HEK293 (cell line): ENCODE measurements at regions not wholly inside any gene's neighbourhood (a gene's known extent, or its start where the extent isn't known, plus 50 kb on each side); places are given as distances from the start of the nearest gene placed in this dataset.
"Not testable (repeated sequence)": the region's sequence is repeated elsewhere in the genome, so short reads cannot be mapped to it uniquely, and the experiment has no call there.

Experiments used
- CTCF ChIA-PET: fragments of 350-600 bp; formaldehyde crosslinking; extraction: SDS; loops from one replicate; lab custom pipeline; 2021; ENCODE audit warnings: antibody characterized with exemption; lab: Yijun Ruan, JAX
- POLR2A ChIA-PET: fragments of 300-600 bp; formaldehyde crosslinking; extraction: SDS; loops from one replicate; lab custom pipeline; 2020; ENCODE audit warnings: antibody characterized with exemption, inconsistent platforms; lab: Yijun Ruan, JAX
- H3K27ac ChIP-seq: fragments of 200-500 bp; sonication (Bioruptor generic); 2 replicates; pipeline ENCODE4 v1.5.1; 2014; ENCODE audit warnings: low read depth, low read length, control low read depth, inconsistent platforms; ENCODE audit errors: extremely low read depth
- H3K36me3 ChIP-seq, 2 experiments: fragments of 200-500 bp in 1 of 2; sonication (Bioruptor generic) in 1 of 2; 1 replicate in 1 of 2; 2 replicates in 1 of 2; pipeline ENCODE4 v1.5.1; 2014 to 2017; ENCODE audit warnings: inconsistent platforms in 2 of 2, low read length in 2 of 2; ENCODE audit not compliant: control insufficient read depth in 2 of 2, insufficient read depth in 1 of 2
- H3K4me1 ChIP-seq: fragments of 200-500 bp; sonication (Bioruptor generic); 2 replicates; pipeline ENCODE4 v1.5.1; 2014; ENCODE audit warnings: mild to moderate bottlenecking, low read length, inconsistent platforms; ENCODE audit not compliant: control insufficient read depth, insufficient read depth
- H3K4me3 ChIP-seq: 2 replicates; pipeline ENCODE4 v1.5.1; 2011; ENCODE audit warnings: low read depth, mild to moderate bottlenecking, control low read depth, low read length, moderate library complexity
- H3K9me3 ChIP-seq: fragments of 200-500 bp; sonication (Bioruptor generic); 2 replicates; pipeline ENCODE4 v1.5.1; 2014; ENCODE audit warnings: low read depth, low read length, inconsistent platforms; ENCODE audit not compliant: control insufficient read depth, insufficient read depth
- BCL11B ChIP-seq: fragments of 450-650 bp; formaldehyde crosslinking; IDR thresholded peaks from 2 replicates; pipeline ENCODE4 v1.5.1; 2016; ENCODE audit warnings: low read depth, missing biosample characterization, missing genetic modification characterization
- CTCF ChIP-seq: fragments of 450-650 bp; formaldehyde crosslinking; IDR thresholded peaks from 2 replicates; pipeline ENCODE4 v1.5.1; 2016; ENCODE audit warnings: missing biosample characterization, missing genetic modification characterization
- ELK4 ChIP-seq: IDR thresholded peaks from 2 replicates; pipeline ENCODE4 v1.6.1; 2011; ENCODE audit warnings: mild to moderate bottlenecking, low read depth, low read length, borderline replicate concordance
- GLI4 ChIP-seq: fragments of 450-650 bp; formaldehyde crosslinking; IDR thresholded peaks from 2 replicates; pipeline ENCODE4 v1.5.1; 2016; ENCODE audit warnings: missing biosample characterization, missing genetic modification characterization
- IKZF3 ChIP-seq: fragments of 450-650 bp; IDR thresholded peaks from 2 replicates; pipeline ENCODE4 v1.5.0; 2018; ENCODE audit warnings: missing biosample characterization, mild to moderate bottlenecking, missing genetic modification characterization, moderate library complexity
- KLF9 ChIP-seq: fragments of 450-650 bp; formaldehyde crosslinking; IDR thresholded peaks from 2 replicates; pipeline ENCODE4 v1.5.1; 2016; ENCODE audit warnings: missing biosample characterization, missing genetic modification characterization, low read depth
- PBX3 ChIP-seq: sonication (generic); formaldehyde crosslinking; IDR thresholded peaks from 2 replicates; pipeline ENCODE4 v1.8.1; 2022; ENCODE audit warnings: mild to moderate bottlenecking, moderate library complexity, missing genetic modification reagents
- SCRT2 ChIP-seq: fragments of 450-650 bp; formaldehyde crosslinking; IDR thresholded peaks from 2 replicates; pipeline ENCODE4 v1.5.1; 2016; ENCODE audit warnings: missing biosample characterization, missing genetic modification characterization
- ZBTB7A ChIP-seq: fragments of 450-650 bp; formaldehyde crosslinking; IDR thresholded peaks from 2 replicates; pipeline ENCODE4 v1.5.1; 2016; ENCODE audit warnings: low read depth, missing biosample characterization, missing genetic modification characterization
- ZBTB8A ChIP-seq: fragments of 450-650 bp; formaldehyde crosslinking; IDR thresholded peaks from 2 replicates; pipeline ENCODE4 v1.5.1; 2016; ENCODE audit warnings: missing biosample characterization, missing genetic modification characterization
- ZEB2 ChIP-seq: fragments of 450-650 bp; formaldehyde crosslinking; IDR thresholded peaks from 2 replicates; pipeline ENCODE4 v1.5.1; 2016; ENCODE audit warnings: missing biosample characterization, missing genetic modification characterization
- ZNF121 ChIP-seq: fragments of 450-650 bp; formaldehyde crosslinking; IDR thresholded peaks from 2 replicates; pipeline ENCODE4 v1.5.1; 2016; ENCODE audit warnings: missing biosample characterization, missing genetic modification characterization
- ZNF140 ChIP-seq: fragments of 450-650 bp; formaldehyde crosslinking; IDR thresholded peaks from 2 replicates; pipeline ENCODE4 v1.5.1; 2016; ENCODE audit warnings: missing biosample characterization, missing genetic modification characterization
- ZNF146 ChIP-seq: fragments of 450-650 bp; formaldehyde crosslinking; IDR thresholded peaks from 2 replicates; pipeline ENCODE4 v1.5.1; 2016; ENCODE audit warnings: missing biosample characterization, missing genetic modification characterization
- ZNF404 ChIP-seq: fragments of 450-650 bp; formaldehyde crosslinking; IDR thresholded peaks from 2 replicates; pipeline ENCODE4 v1.5.1; 2017; ENCODE audit warnings: missing biosample characterization, missing genetic modification characterization
- ZNF416 ChIP-seq: fragments of 450-650 bp; formaldehyde crosslinking; IDR thresholded peaks from 2 replicates; pipeline ENCODE4 v1.5.1; 2016; ENCODE audit warnings: missing biosample characterization, missing genetic modification characterization
- ZNF624 ChIP-seq: fragments of 450-650 bp; formaldehyde crosslinking; IDR thresholded peaks from 2 replicates; pipeline ENCODE4 v1.5.1; 2017; ENCODE audit warnings: missing biosample characterization, missing genetic modification characterization
- ZNF654 ChIP-seq: fragments of 450-650 bp; formaldehyde crosslinking; IDR thresholded peaks from 2 replicates; pipeline ENCODE4 v1.5.1; 2016; ENCODE audit warnings: low read depth, missing biosample characterization, missing genetic modification characterization
- ZNF658 ChIP-seq: fragments of 450-650 bp; formaldehyde crosslinking; IDR thresholded peaks from 2 replicates; pipeline ENCODE4; 2016; ENCODE audit warnings: missing biosample characterization, missing genetic modification characterization
- ZNF660 ChIP-seq: fragments of 450-650 bp; IDR thresholded peaks from 2 replicates; pipeline ENCODE4 v1.5.1; 2018; ENCODE audit warnings: missing biosample characterization, mild to moderate bottlenecking, missing genetic modification characterization
- ZNF692 ChIP-seq: fragments of 450-650 bp; formaldehyde crosslinking; IDR thresholded peaks from 2 replicates; pipeline ENCODE4 v1.5.1; 2016; ENCODE audit warnings: missing biosample characterization, missing genetic modification characterization
- ZNF747 ChIP-seq: fragments of 450-650 bp; formaldehyde crosslinking; IDR thresholded peaks from 2 replicates; pipeline ENCODE4 v1.5.1; 2016; ENCODE audit warnings: missing biosample characterization, missing genetic modification characterization
- ZNF843 ChIP-seq: fragments of 450-650 bp; formaldehyde crosslinking; IDR thresholded peaks from 2 replicates; pipeline ENCODE4 v1.5.1; 2016; ENCODE audit warnings: missing biosample characterization, missing genetic modification characterization
- ZSCAN16 ChIP-seq: fragments of 450-650 bp; formaldehyde crosslinking; IDR thresholded peaks from 2 replicates; pipeline ENCODE4 v1.5.1; 2016; ENCODE audit warnings: missing biosample characterization, missing genetic modification characterization
- TF ChIP-seq, protein P1 (sequence below): fragments of 450-650 bp; IDR thresholded peaks from 2 replicates; pipeline ENCODE4 v1.5.1; 2018; ENCODE audit warnings: missing biosample characterization, missing genetic modification characterization

GRCh38 chr13:64127192-64127591, 2711.5 kb upstream of the PCDH20 start:
- H3K4me1 ChIP-seq, result no peaks in the 10 kb centered on the region
- H3K4me3 ChIP-seq, result no peak overlapping the region
- no peak overlapping the region for H3K27ac ChIP-seq
- TF ChIP-seq IKZF3 (tag by site-specific recombination) (no peak), ZNF654 (no peak), ZNF747 (tag by site-specific recombination) (no peak), ZNF692 (tag by site-specific recombination) (no peak), ZNF416 (tag by site-specific recombination) (no peak), ZSCAN16 (tag by site-specific recombination) (no peak), ELK4 (no peak), ZNF404 (tag by site-specific recombination) (no peak), ZNF658 (tag by site-specific recombination) (no peak), ZNF146 (tag by site-specific recombination) (no peak)
- H3K36me3 ChIP-seq, result no peaks in the 10 kb centered on the region
- H3K9me3 ChIP-seq, result no peaks in the 10 kb centered on the region
- POLR2A ChIA-PET, result no interaction called here
- CTCF ChIA-PET, result interaction anchor here (0.7 kb wide), 1 partner anchor 1290 kb away, joined by 3 read pairs; no protein-coding TSS in a partner anchor

GRCh38 chr13:64121023-64121709, 2705.5 kb upstream of the PCDH20 start:
- POLR2A ChIA-PET, H3K9me3 ChIP-seq, H3K36me3 ChIP-seq, H3K27ac ChIP-seq, H3K4me1 ChIP-seq, H3K4me3 ChIP-seq, CTCF ChIA-PET: not testable (repeated sequence)

DNA sequence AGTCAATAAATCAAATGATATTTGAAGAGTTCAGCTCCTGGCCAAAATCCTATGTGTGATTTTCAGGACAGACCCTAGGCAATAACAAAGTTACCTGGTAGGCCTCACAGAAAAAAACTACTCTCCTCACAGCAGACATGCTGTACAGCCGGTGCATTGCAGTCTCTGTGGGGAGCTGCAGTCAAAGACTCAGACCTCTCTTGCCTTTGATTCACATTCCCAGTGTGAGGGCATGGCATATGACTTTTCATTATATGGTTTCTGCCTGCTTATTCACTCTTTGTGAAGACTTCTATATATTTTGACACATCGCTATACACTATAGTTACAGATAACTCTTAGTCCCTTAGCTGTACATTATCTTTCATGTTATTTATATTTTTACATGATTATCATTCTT, 2684.3 kb upstream of the PCDH20 start:
- ChIA-PET CTCF (interaction anchor here (0.6 kb wide), 1 partner anchor 89 kb away, joined by 3 read pairs; no protein-coding TSS in a partner anchor), POLR2A (no interaction called here)
- Histone ChIP-seq H3K9me3 (no peaks in the 10 kb centered on the region), H3K36me3 (no peaks in the 10 kb centered on the region), H3K4me1 (no peaks in the 10 kb centered on the region), H3K27ac (no peak overlapping the region), H3K4me3 (no peak overlapping the region)
- no peak for TF ChIP-seq ZNF140 (tag by site-specific recombination)
- no peak for TF ChIP-seq CTCF (tag by site-specific recombination)
- no peak for TF ChIP-seq ZBTB7A
- TF ChIP-seq PBX3 (CRISPR knock-in tag), result no peak
- TF ChIP-seq BCL11B, result no peak
- TF ChIP-seq GLI4 (tag by site-specific recombination), result no peak
- TF ChIP-seq KLF9 (tag by site-specific recombination), result no peak
- TF ChIP-seq ZNF121 (tag by site-specific recombination), result no peak
- TF ChIP-seq ZBTB8A (tag by site-specific recombination), result no peak
- TF ChIP-seq, protein P1, sequence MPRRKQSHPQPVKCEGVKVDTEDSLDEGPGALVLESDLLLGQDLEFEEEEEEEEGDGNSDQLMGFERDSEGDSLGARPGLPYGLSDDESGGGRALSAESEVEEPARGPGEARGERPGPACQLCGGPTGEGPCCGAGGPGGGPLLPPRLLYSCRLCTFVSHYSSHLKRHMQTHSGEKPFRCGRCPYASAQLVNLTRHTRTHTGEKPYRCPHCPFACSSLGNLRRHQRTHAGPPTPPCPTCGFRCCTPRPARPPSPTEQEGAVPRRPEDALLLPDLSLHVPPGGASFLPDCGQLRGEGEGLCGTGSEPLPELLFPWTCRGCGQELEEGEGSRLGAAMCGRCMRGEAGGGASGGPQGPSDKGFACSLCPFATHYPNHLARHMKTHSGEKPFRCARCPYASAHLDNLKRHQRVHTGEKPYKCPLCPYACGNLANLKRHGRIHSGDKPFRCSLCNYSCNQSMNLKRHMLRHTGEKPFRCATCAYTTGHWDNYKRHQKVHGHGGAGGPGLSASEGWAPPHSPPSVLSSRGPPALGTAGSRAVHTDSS (tag by site-specific recombination), result no peak
- TF ChIP-seq ZNF660 (tag by site-specific recombination), result no peak
- TF ChIP-seq SCRT2 (tag by site-specific recombination), result no peak
- TF ChIP-seq ZNF624, result no peak
- TF ChIP-seq ZEB2 (tag by site-specific recombination), result no peak
- no peak for TF ChIP-seq ZNF843
